ENCODE measurements at regions not wholly inside any gene's neighbourhood (a gene's known extent, or its start where the extent isn't known, plus 50 kb on each side); places are given as distances from the start of the nearest gene placed in this dataset.

DNA sequence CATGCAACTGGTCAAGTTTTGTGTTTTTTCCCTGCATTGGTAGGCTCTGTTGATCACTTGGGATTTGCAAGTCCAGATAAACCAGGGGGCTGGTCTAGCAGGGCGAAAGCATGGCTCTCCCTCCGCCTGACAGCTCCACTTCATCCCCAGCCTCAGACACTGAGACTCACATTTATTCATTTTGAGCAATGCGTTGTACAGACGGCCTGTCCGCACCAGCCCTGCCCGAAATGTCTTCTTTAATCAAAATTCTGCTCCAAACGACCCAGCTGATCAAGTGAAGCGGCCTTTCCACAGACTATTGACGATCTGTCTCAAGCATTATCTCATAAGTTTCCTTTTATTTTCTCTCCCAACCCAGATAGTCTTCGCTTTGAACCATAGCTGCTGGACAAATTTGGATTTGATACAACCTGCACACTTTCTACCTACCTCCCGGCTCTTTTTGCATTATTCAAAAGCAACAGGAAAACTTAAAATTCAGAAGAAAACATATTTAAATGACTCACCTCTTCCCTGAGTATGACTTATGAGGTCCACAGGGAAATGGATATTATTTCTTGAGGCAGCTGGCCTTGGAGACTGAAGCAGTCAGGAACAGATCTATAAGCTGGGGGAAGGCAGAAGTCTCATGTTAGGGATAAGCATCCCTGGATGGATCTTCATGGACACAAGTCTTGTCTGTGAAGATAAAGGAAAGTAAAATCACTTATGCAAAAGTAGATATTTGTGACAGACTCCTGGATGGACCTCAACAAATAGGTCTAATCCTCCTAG, 498.9 kb upstream of the MGMT start:
- TF ChIP-seq, protein P1, sequence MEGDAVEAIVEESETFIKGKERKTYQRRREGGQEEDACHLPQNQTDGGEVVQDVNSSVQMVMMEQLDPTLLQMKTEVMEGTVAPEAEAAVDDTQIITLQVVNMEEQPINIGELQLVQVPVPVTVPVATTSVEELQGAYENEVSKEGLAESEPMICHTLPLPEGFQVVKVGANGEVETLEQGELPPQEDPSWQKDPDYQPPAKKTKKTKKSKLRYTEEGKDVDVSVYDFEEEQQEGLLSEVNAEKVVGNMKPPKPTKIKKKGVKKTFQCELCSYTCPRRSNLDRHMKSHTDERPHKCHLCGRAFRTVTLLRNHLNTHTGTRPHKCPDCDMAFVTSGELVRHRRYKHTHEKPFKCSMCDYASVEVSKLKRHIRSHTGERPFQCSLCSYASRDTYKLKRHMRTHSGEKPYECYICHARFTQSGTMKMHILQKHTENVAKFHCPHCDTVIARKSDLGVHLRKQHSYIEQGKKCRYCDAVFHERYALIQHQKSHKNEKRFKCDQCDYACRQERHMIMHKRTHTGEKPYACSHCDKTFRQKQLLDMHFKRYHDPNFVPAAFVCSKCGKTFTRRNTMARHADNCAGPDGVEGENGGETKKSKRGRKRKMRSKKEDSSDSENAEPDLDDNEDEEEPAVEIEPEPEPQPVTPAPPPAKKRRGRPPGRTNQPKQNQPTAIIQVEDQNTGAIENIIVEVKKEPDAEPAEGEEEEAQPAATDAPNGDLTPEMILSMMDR (IDR thresholded peaks at IDR 0.05) = no peak
- TF ChIP-seq POLR2A (IDR thresholded peaks at IDR 0.05) = no peak
